Endothelial cell (in vitro differentiated cells): ENCODE measurements at regions not wholly inside any gene's neighbourhood (a gene's known extent, or its start where the extent isn't known, plus 50 kb on each side); places are given as distances from the start of the nearest gene placed in this dataset.

Experiments used
- DNase-seq: peaks from one replicate; pipeline ENCODE4 v3.0.0; 2021; ENCODE audit warnings: low spot score
- H3K27ac Mint-ChIP-seq: one replicate; pipeline ENCODE4 v1.8.0; 2021; ENCODE audit warnings: mixed read lengths, inconsistent platforms; ENCODE audit not compliant: unreplicated experiment
- H3K27me3 Mint-ChIP-seq: one replicate; pipeline ENCODE4 v1.8.0; 2021; ENCODE audit warnings: mild to moderate bottlenecking, moderate library complexity, mixed read lengths, inconsistent platforms; ENCODE audit not compliant: unreplicated experiment
- H3K36me3 Mint-ChIP-seq: one replicate; pipeline ENCODE4 v1.8.0; 2021; ENCODE audit warnings: mild to moderate bottlenecking, low read depth, mixed read lengths, inconsistent platforms; ENCODE audit not compliant: unreplicated experiment
- H3K4me1 Mint-ChIP-seq: one replicate; pipeline ENCODE4 v1.8.0; 2021; ENCODE audit warnings: mild to moderate bottlenecking, mixed read lengths, inconsistent platforms; ENCODE audit not compliant: unreplicated experiment
- H3K4me3 Mint-ChIP-seq: one replicate; pipeline ENCODE4 v1.8.0; 2021; ENCODE audit warnings: mild to moderate bottlenecking, mixed read lengths, inconsistent platforms; ENCODE audit not compliant: unreplicated experiment
- H3K9me3 Mint-ChIP-seq: one replicate; pipeline ENCODE4 v1.8.0; 2021; ENCODE audit warnings: mixed read lengths, inconsistent platforms; ENCODE audit not compliant: unreplicated experiment
- CTCF ChIP-seq: fragments of 200-600 bp; sonication (generic); IDR thresholded peaks from one replicate; pipeline ENCODE4 v1.5.0; 2021; ENCODE audit warnings: antibody characterized with exemption; ENCODE audit not compliant: unreplicated experiment

- Mint-ChIP-seq H3K27me3 (no peaks in the 10 kb centered on the region), H3K36me3 (no peaks in the 10 kb centered on the region), H3K4me3 (no peak overlapping the region), H3K27ac (no peak overlapping the region), H3K9me3 (no peaks in the 10 kb centered on the region), H3K4me1 (no peaks in the 10 kb centered on the region)
- no peak for TF ChIP-seq CTCF
- no peak for DNase-seq
These were observed 634.0 kb downstream of the LTN1 start for GRCh38 chr21:28358702-28359101.

- DNase-seq, result no peak
- H3K36me3 Mint-ChIP-seq, result no peaks in the 10 kb centered on the region
- H3K27me3 Mint-ChIP-seq, result no peaks in the 10 kb centered on the region
- H3K4me3 Mint-ChIP-seq, result no peak overlapping the region
- no peak overlapping the region for H3K27ac Mint-ChIP-seq
- no peak for TF ChIP-seq CTCF
- no peaks in the 10 kb centered on the region for H3K9me3 Mint-ChIP-seq
- no peaks in the 10 kb centered on the region for H3K4me1 Mint-ChIP-seq
These were observed 634.5 kb downstream of the LTN1 start for GRCh38 chr21:28358170-28358569.

GRCh38 chr21:28357743-28358142 lies 634.9 kb downstream of the LTN1 start:
- no peak overlapping the region for H3K27ac Mint-ChIP-seq
- no peak for DNase-seq

GRCh38 chr21:28356422-28356821 lies 636.3 kb downstream of the LTN1 start:
- no peak overlapping the region for H3K4me3 Mint-ChIP-seq
- DNase-seq, result no peak
- H3K27ac Mint-ChIP-seq, result no peak overlapping the region
- no peaks in the 10 kb centered on the region for H3K9me3 Mint-ChIP-seq
- no peaks in the 10 kb centered on the region for H3K27me3 Mint-ChIP-seq
- H3K4me1 Mint-ChIP-seq, result no peaks in the 10 kb centered on the region
- no peak for TF ChIP-seq CTCF
- no peaks in the 10 kb centered on the region for H3K36me3 Mint-ChIP-seq

More at GRCh38 chr21:28357743-28358142, 634.9 kb downstream of the LTN1 start:
- Mint-ChIP-seq H3K9me3 (no peaks in the 10 kb centered on the region), H3K27me3 (no peaks in the 10 kb centered on the region), H3K36me3 (no peaks in the 10 kb centered on the region), H3K4me3 (no peak overlapping the region), H3K4me1 (no peaks in the 10 kb centered on the region)
- TF ChIP-seq CTCF, result no peak

- DNase-seq, result no peak
- Mint-ChIP-seq H3K36me3 (no peaks in the 10 kb centered on the region), H3K27me3 (no peaks in the 10 kb centered on the region), H3K4me1 (no peaks in the 10 kb centered on the region), H3K4me3 (no peak overlapping the region), H3K27ac (no peak overlapping the region), H3K9me3 (no peaks in the 10 kb centered on the region)
- TF ChIP-seq CTCF, result no peak
These were observed 646.7 kb downstream of the LTN1 start for GRCh38 chr21:28345934-28346333.
